ENCODE measurements at regions not wholly inside any gene's neighbourhood (a gene's known extent, or its start where the extent isn't known, plus 50 kb on each side); places are given as distances from the start of the nearest gene placed in this dataset.

- no peak for TF ChIP-seq ZBTB8A (CRISPR knock-in tag; IDR thresholded peaks at IDR 0.05; ENCODE audit: borderline replicate concordance, low read depth)
These were observed 517.9 kb downstream of the MTRR start (continued) for GRCh38 chr5:8386719-8387288.

- Histone ChIP-seq H3K27me3 (ENCODE audit: control insufficient read depth in 1 of 2, insufficient read depth in 2 of 2, low read length in 2 of 2) (no peaks in the 10 kb centered on the region), H3K27ac (ENCODE audit: extremely low read length, insufficient read depth, low read length) (no peak overlapping the region), H4K20me1 (ENCODE audit: insufficient read depth, low read length) (no peaks in the 10 kb centered on the region), H3K4me1 (ENCODE audit: insufficient read depth, low read length) (no peaks in the 10 kb centered on the region), H3K4me2 (ENCODE audit: low read depth, low read length) (no peak overlapping the region), H3K9ac (ENCODE audit: insufficient read depth, low read depth, low read length) (no peak overlapping the region), H3K9me3 (ENCODE audit: low read length) (peaks cover 18% of the 10 kb centered on the region; the same call in 1 of the 2 replicates), H2AFZ (ENCODE audit: low read length) (no peak overlapping the region), H3K79me2 (ENCODE audit: insufficient read depth, low read length) (no peaks in the 10 kb centered on the region), H3K4me3 (replicated peaks in 1 of 3; ENCODE audit: insufficient read depth in 1 of 3, low read depth in 2 of 3, low read length in 3 of 3) (no peak overlapping the region), H3K36me3 (replicated peaks in 1 of 2; ENCODE audit: control insufficient read depth in 1 of 2, insufficient read depth in 2 of 2, low read length in 2 of 2) (no peaks in the 10 kb centered on the region)
- BruUV-seq (replicated peaks), result no TSS peak
- POLR2A ChIA-PET, result no interaction called here
- WGBS (ENCODE audit: low lambda C conversion rate), result 0% methylated on average over 1 of the region's 2 CpGs
- CTCF ChIA-PET (ENCODE audit: low intra/inter-chr PET ratio, low total read pairs), result no interaction called here
- TF ChIP-seq ZBTB43 (CRISPR knock-in tag; conservative IDR thresholded peaks at IDR 0.05) (no peak), STAT5B (CRISPR knock-in tag; IDR thresholded peaks at IDR 0.05) (no peak), ZBTB46 (CRISPR knock-in tag; IDR thresholded peaks at IDR 0.05; ENCODE audit: borderline replicate concordance) (no peak), NFAT5 (CRISPR knock-in tag; IDR thresholded peaks at IDR 0.05) (no peak), BORCS8-MEF2B (CRISPR knock-in tag; IDR thresholded peaks at IDR 0.05) (no peak)
- intact Hi-C loops (cut with micrococcal nuclease; ENCODE audit: unreplicated experiment), result no loop called here
- FAIRE-seq (no peak), DNase-seq (ENCODE audit: low spot score) (no peak), ATAC-seq (no peak)
- in situ Hi-C loops (cut with HindIII; ENCODE audit: extremely low pct_ligation_motif_present, low pct_unique_long_range_greater_than_20kb), result no loop called here
These were observed 523.0 kb downstream of the MTRR start for GRCh38 chr5:8391911-8392310.
